ENCODE measurements at regions not wholly inside any gene's neighbourhood (a gene's known extent, or its start where the extent isn't known, plus 50 kb on each side); places are given as distances from the start of the nearest gene placed in this dataset.

DNA sequence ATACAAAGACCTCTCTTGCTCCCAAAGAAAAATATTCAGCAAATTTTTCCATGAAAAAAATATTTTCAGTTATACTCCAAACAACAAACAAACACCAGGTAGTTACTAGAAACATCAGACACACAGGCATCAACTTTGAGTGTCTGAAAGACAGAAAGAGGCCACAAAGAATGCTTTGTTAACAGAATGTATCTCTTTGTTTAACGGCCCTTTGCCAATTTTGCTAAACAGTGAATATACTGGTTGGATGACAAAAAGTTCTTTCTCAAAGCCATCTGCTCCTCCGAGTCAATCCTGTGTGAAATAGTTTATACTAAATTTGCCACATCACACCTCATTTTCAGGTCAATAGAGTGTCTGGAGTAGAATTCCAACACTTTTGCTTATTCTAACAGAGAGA lies 216.7 kb upstream of the PHF14 start:
- no peak for DNase-seq
- intact Hi-C loops (cut with DNase I, micrococcal nuclease): no loop called here
- Histone ChIP-seq H3K4me3 (no peak overlapping the region), H3K36me3 (ENCODE audit: low read depth) (no peaks in the 10 kb centered on the region), H3K9me3 (peaks cover 36% of the 10 kb centered on the region), H3K4me1 (ENCODE audit: low read depth) (no peaks in the 10 kb centered on the region)
- no peak for ATAC-seq
- TF ChIP-seq, protein P1, sequence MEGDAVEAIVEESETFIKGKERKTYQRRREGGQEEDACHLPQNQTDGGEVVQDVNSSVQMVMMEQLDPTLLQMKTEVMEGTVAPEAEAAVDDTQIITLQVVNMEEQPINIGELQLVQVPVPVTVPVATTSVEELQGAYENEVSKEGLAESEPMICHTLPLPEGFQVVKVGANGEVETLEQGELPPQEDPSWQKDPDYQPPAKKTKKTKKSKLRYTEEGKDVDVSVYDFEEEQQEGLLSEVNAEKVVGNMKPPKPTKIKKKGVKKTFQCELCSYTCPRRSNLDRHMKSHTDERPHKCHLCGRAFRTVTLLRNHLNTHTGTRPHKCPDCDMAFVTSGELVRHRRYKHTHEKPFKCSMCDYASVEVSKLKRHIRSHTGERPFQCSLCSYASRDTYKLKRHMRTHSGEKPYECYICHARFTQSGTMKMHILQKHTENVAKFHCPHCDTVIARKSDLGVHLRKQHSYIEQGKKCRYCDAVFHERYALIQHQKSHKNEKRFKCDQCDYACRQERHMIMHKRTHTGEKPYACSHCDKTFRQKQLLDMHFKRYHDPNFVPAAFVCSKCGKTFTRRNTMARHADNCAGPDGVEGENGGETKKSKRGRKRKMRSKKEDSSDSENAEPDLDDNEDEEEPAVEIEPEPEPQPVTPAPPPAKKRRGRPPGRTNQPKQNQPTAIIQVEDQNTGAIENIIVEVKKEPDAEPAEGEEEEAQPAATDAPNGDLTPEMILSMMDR (IDR thresholded peaks at IDR 0.05): no peak

DNA sequence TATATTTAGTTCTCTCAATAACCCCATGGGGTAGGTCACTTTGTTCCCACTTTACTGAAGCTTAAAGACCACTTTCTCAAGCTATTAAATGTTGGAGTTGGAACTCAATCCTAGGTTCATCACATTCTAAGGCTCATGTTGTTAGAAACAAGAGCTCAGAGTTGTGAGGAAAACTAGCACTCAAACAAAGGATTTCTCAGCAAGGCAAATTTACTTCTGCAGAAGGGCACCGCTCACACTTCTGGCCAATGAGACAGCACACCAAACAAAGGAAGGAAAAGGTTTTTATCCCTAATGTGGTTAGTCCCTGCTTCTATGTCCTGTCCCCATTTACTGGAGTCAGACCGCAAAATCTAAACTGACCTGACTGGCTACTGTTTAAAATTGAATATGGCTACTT lies 214.6 kb upstream of the PHF14 start:
- DNase-seq (no peak), ATAC-seq (no peak)
- no peak overlapping the region for H3K4me3 ChIP-seq
- TF ChIP-seq, protein P1 (IDR thresholded peaks at IDR 0.05): no peak
- H3K4me1 ChIP-seq (ENCODE audit: low read depth): no peaks in the 10 kb centered on the region
- intact Hi-C loops (cut with DNase I, micrococcal nuclease): no loop called here
- H3K36me3 ChIP-seq (ENCODE audit: low read depth): no peaks in the 10 kb centered on the region
- peaks cover 40% of the 10 kb centered on the region for H3K9me3 ChIP-seq

DNA sequence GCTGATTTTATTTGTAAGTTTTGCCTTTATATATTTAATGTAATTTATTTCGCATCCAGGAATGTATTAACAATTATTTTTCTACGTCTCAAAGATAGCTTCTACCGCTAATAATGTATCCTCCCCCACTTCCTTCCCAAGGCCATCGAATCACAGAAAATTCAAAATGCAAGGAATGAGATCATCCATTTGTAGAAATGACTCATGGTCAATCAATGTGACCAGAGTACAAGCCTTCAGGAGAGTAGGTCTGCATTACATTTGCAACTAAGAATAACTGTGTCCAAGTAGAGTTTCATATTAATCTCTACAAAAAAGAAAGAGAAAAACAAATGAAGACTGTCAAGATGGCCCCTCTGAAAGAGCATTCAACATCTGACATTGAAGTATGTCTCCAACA lies 205.9 kb upstream of the PHF14 start:
- Histone ChIP-seq H3K9me3 (peaks cover 9% of the 10 kb centered on the region), H3K4me1 (ENCODE audit: low read depth) (no peaks in the 10 kb centered on the region), H3K4me3 (no peak overlapping the region), H3K36me3 (ENCODE audit: low read depth) (no peaks in the 10 kb centered on the region)
- TF ChIP-seq, protein P1 (IDR thresholded peaks at IDR 0.05): no peak
- ATAC-seq: no peak
- intact Hi-C loops (cut with DNase I, micrococcal nuclease): no loop called here
- DNase-seq: no peak

DNA sequence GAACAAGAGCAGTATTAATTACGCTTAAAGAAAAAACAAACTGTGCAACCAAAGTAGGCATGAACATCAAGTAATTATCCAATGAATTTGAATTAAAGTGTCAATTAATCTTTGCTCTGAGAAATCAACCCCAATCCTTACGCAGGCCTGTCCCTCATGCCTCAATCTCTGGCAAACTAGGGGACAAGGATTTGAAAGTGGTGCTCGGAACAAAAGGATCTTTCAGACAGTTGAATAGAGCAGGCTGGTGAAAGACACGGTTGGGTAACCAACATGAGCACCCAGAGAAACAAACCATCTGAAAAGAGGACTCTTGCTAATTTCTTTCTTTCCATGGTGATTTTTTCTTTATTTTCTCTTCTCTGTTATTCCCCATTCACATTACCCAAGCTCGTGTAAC lies 203.5 kb upstream of the PHF14 start:
- intact Hi-C loops (cut with DNase I, micrococcal nuclease): no loop called here
- Histone ChIP-seq H3K4me1 (ENCODE audit: low read depth) (no peaks in the 10 kb centered on the region), H3K36me3 (ENCODE audit: low read depth) (no peaks in the 10 kb centered on the region), H3K4me3 (no peak overlapping the region), H3K9me3 (peaks cover 11% of the 10 kb centered on the region)
- ATAC-seq (no peak), DNase-seq (no peak)
- TF ChIP-seq, protein P1 (IDR thresholded peaks at IDR 0.05): no peak

DNA sequence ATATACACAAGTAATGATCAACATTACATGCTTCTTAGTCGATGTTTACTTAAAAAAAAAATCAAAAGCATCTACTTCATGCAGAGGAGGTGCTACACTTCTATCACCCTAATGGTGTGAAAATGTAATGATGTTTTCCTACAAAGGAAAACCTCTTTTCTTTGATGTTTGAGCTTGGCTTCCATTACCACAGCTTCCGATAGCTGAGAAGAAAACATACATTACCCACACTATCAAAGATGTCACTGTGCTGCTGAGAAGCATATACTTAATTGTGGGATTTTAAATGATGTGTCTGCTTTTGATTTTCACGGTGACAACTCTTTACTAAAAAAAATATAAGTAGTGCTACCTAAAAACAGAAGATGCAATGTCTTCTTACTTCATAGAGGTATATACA lies 200.2 kb upstream of the PHF14 start:
- ATAC-seq: no peak
- TF ChIP-seq, protein P1 (IDR thresholded peaks at IDR 0.05): no peak

More for the DNA sequence above, 200.2 kb upstream of the PHF14 start:
- no peaks in the 10 kb centered on the region for H3K4me1 ChIP-seq (ENCODE audit: low read depth)
- peaks cover 11% of the 10 kb centered on the region for H3K9me3 ChIP-seq
- no peak for DNase-seq
- intact Hi-C loops (cut with DNase I, micrococcal nuclease): no loop called here
- H3K36me3 ChIP-seq (ENCODE audit: low read depth): no peaks in the 10 kb centered on the region
- H3K4me3 ChIP-seq: no peak overlapping the region
